Body of pancreas (tissue), 4 donors: ENCODE measurements at regions not wholly inside any gene's neighbourhood (a gene's known extent, or its start where the extent isn't known, plus 50 kb on each side); places are given as distances from the start of the nearest gene placed in this dataset.
"Not testable (repeated sequence)": the region's sequence is repeated elsewhere in the genome, so short reads cannot be mapped to it uniquely, and the experiment has no call there.

Source experiments
- ATAC-seq: fragments of 150-250 bp; one replicate; pipeline ENCODE4 v1.9.1; 2016
- DNase-seq, 4 donors: peaks; one replicate each; pipeline ENCODE4 v3.0.0-alpha.2; 2019
- H3K27ac ChIP-seq, 4 donors: fragments of 200-600 bp; sonication (generic); 1 replicate in 3 of 4; 2 replicates in 1 of 4; pipeline versions ENCODE4 v1.5.1 to v1.6.1; 2016 to 2019; ENCODE audit warnings: mild to moderate bottlenecking in 1 of 4, mixed read lengths in 1 of 4, moderate library complexity in 1 of 4
- H3K27me3 ChIP-seq, 2 donors: fragments of 200-600 bp; sonication (generic); one replicate each; pipeline ENCODE4 v1.6.0; 2016; ENCODE audit warnings: mild to moderate bottlenecking in 1 of 2
- H3K36me3 ChIP-seq, 2 donors: fragments of 200-600 bp; sonication (generic); replicated peaks in 1 of 2; 2 replicates each; pipeline ENCODE4 v1.5.1; 2016; ENCODE audit warnings: low read depth in 2 of 2; ENCODE audit not compliant: insufficient read depth in 1 of 2
- H3K4me1 ChIP-seq: fragments of 200-600 bp; sonication (generic); one replicate; pipeline ENCODE4 v1.6.0; 2016
- H3K4me3 ChIP-seq, 2 donors: fragments of 200-600 bp; sonication (generic); 1 replicate in 1 of 2; 2 replicates in 1 of 2; pipeline ENCODE4 v1.5.1; 2016 to 2019
- H3K9me3 ChIP-seq, 3 donors: fragments of 200-600 bp; sonication (generic); 1 replicate in 2 of 3; 2 replicates in 1 of 3; pipeline ENCODE4 v1.5.1; 2016
- POLR2A ChIP-seq, 3 donors: fragments of 450-650 bp; IDR thresholded peaks; one replicate each; pipeline ENCODE4 v1.6.1; 2016; ENCODE audit warnings: antibody characterized with exemption in 3 of 3, mild to moderate bottlenecking in 2 of 3
- WGBS, 2 donors: methylation state at CpG; one replicate each; pipeline ENCODE4 v1.1.5; 2017; 5-methylcytosine and 5-hydroxymethylcytosine counted together
- intact Hi-C: fragments of 100-400 bp; cut with DNase I; formaldehyde crosslinking; loops from one replicate; pipeline ENCODE4 v1.15.1; 2023
- TF ChIP-seq, protein P1 (sequence below), 7 experiments: fragments of 450-650 bp in 4 of 7; fragments of 200-600 bp in 3 of 7; sonication (generic) in 3 of 7; IDR thresholded peaks; one replicate each; pipeline ENCODE4 v1.5.1; 2016 to 2019; ENCODE audit warnings: antibody characterized with exemption in 7 of 7

GRCh38 chr6:51120016-51120415, 301.3 kb downstream of the TFAP2B start:
- WGBS, 2 donors, result 75 to 79% methylated on average over 3 of the region's 3 CpGs
- H3K27me3 ChIP-seq, result no peaks in the 10 kb centered on the region
- H3K9me3 ChIP-seq, result no peaks in the 10 kb centered on the region
- no peak overlapping the region for H3K4me3 ChIP-seq
- H3K36me3 ChIP-seq, result no peaks in the 10 kb centered on the region
- TF ChIP-seq POLR2A (IDR thresholded peaks at IDR 0.05), result no peak
- TF ChIP-seq, protein P1, sequence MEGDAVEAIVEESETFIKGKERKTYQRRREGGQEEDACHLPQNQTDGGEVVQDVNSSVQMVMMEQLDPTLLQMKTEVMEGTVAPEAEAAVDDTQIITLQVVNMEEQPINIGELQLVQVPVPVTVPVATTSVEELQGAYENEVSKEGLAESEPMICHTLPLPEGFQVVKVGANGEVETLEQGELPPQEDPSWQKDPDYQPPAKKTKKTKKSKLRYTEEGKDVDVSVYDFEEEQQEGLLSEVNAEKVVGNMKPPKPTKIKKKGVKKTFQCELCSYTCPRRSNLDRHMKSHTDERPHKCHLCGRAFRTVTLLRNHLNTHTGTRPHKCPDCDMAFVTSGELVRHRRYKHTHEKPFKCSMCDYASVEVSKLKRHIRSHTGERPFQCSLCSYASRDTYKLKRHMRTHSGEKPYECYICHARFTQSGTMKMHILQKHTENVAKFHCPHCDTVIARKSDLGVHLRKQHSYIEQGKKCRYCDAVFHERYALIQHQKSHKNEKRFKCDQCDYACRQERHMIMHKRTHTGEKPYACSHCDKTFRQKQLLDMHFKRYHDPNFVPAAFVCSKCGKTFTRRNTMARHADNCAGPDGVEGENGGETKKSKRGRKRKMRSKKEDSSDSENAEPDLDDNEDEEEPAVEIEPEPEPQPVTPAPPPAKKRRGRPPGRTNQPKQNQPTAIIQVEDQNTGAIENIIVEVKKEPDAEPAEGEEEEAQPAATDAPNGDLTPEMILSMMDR (IDR thresholded peaks at IDR 0.05), result no peak
- intact Hi-C loops, result no loop called here
- H3K27ac ChIP-seq, result no peak overlapping the region
- DNase-seq (no peak), ATAC-seq (no peak)
- H3K4me1 ChIP-seq, result no peaks in the 10 kb centered on the region

DNA sequence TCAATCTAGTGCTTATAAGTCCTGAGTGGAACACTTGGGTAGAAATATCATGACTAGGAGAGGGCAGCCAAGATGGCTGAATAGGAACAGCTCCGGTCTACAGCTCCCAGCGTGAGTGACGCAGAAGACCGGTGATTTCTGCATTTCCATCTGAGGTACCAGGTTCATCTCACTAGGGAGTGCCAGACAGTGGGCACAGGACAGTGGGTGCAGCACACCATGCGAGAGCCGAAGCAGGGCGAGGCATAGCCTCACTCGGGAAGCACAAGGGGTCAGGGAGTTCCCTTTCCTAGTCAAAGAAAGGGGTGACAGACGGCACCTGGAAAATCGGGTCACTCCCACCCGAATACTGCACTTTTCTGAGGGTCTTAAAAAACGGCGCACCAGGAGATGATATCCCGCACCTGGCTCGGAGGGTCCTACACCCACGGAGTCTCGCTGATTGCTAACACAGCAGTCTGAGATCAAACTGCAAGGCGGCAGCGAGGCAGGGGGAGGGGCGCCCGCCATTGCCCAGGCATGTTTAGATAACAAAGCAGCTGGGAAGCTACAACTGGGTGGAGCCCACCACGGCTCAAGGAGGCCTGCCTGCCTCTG, 302.8 kb downstream of the TFAP2B start:
- intact Hi-C loops, DNase-seq, ATAC-seq, H3K4me3 ChIP-seq, H3K27me3 ChIP-seq, H3K27ac ChIP-seq, H3K9me3 ChIP-seq, H3K4me1 ChIP-seq, H3K36me3 ChIP-seq: not testable (repeated sequence)
- WGBS, 2 donors, result 75 to 83% methylated on average over 14 to 22 of the region's 22 CpGs

- Histone ChIP-seq H3K4me1 (no peaks in the 10 kb centered on the region), H3K36me3 (no peaks in the 10 kb centered on the region), H3K27me3 (no peaks in the 10 kb centered on the region), H3K27ac (no peak overlapping the region), H3K9me3 (no peaks in the 10 kb centered on the region), H3K4me3 (no peak overlapping the region)
- ATAC-seq (no peak), DNase-seq (no peak)
- intact Hi-C loops, result no loop called here
- no peak for TF ChIP-seq POLR2A (IDR thresholded peaks at IDR 0.05)
- TF ChIP-seq, protein P1 (IDR thresholded peaks at IDR 0.05), result no peak
These were observed 310.4 kb downstream of the TFAP2B start for GRCh38 chr6:51129043-51129442.

- no peak overlapping the region for H3K4me3 ChIP-seq
- H3K4me1 ChIP-seq, result no peaks in the 10 kb centered on the region
- no peak overlapping the region for H3K27ac ChIP-seq
- ATAC-seq (no peak), DNase-seq (no peak)
- no peak for TF ChIP-seq POLR2A (IDR thresholded peaks at IDR 0.05)
- TF ChIP-seq, protein P1 (IDR thresholded peaks at IDR 0.05), result no peak
- no peaks in the 10 kb centered on the region for H3K9me3 ChIP-seq
- H3K36me3 ChIP-seq, result no peaks in the 10 kb centered on the region
- H3K27me3 ChIP-seq, result no peaks in the 10 kb centered on the region
- intact Hi-C loops, result no loop called here
These were observed 319.1 kb downstream of the TFAP2B start for GRCh38 chr6:51137777-51138176.

DNA sequence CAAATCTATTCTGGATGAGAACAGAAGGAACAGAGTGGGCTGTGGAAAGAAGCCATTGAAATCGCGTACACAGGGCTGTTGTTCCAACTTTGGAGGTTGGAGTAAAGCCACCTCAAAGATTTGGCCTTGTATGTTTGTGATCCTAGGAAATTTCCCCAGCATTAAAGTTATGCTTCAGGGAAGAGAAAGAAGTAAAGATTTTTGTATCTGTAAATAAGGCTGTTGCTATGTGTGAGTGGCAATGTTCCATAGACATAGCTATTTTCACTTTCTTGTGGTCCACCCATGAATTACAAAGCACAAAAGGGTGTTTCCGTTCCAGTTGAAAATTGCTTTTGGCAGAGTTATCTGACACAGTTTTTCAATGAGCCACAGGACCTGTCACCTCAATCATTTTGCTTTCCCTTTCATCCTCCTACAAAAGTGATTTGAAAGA, 321.3 kb downstream of the TFAP2B start:
- intact Hi-C loops, result no loop called here
- Histone ChIP-seq H3K4me1 (no peaks in the 10 kb centered on the region), H3K36me3 (no peaks in the 10 kb centered on the region), H3K27me3 (no peaks in the 10 kb centered on the region), H3K4me3 (no peak overlapping the region), H3K9me3 (no peaks in the 10 kb centered on the region), H3K27ac (no peak overlapping the region)
- DNase-seq (no peak), ATAC-seq (no peak)
- WGBS, 2 donors, result 65 to 67% methylated on average over 3 of the region's 3 CpGs
- TF ChIP-seq, protein P1 (IDR thresholded peaks at IDR 0.05), result no peak
- TF ChIP-seq POLR2A (IDR thresholded peaks at IDR 0.05), result no peak
